ENCODE measurements at regions not wholly inside any gene's neighbourhood (a gene's known extent, or its start where the extent isn't known, plus 50 kb on each side); places are given as distances from the start of the nearest gene placed in this dataset.

DNA sequence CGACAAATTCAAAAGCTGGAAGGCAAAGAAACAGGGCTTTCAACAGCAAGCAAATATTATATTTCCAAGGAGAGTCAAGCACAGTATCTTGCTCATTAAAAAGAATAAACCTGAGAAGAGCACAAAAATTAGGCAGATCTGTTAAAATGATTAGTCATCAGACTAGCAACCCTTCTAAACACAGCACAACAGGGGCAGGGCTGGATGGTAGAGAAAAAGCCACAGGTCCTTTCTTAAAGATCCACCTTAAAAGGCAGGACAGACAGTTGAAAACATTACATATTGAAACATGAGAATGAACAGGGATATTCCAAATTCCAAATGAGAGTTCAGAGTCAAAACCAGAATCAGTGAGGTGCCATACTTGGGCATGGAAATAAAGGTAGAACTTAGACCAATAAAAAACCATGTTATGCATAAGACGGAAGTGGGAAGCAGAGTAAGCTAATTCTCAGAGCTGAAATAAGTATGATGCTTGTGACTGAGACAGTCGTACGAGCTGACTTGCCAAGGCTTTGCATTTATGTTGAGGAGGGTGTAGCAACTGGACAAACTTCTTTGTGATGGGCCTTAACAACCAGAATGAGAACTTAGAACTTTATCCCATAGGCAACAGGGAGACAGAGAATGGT, 126.9 kb upstream of the FAM9B start:
- H3K4me1 ChIP-seq: peaks cover 0 to 10% (median 0%) of the 10 kb centered on the region in 6 donors
- H3K27me3 ChIP-seq (replicated peaks in 1 of 7): peaks cover 0 to 27% (median 0%) of the 10 kb centered on the region in 7 donors
- WGBS, 5 donors: 89 to 94% (median 94%) methylated on average over 4 of the region's 4 CpGs
- intact Hi-C loops (cut with DNase I; ENCODE audit: low total_unique reads): no loop called here
- H3K9me3 ChIP-seq: no peaks in the 10 kb centered on the region
- H3K36me3 ChIP-seq: no peaks in the 10 kb centered on the region
- no peak overlapping the region for H3K27ac ChIP-seq
- no peak for DNase-seq
- H3K4me3 ChIP-seq: no peak overlapping the region
- TF ChIP-seq POLR2A (IDR thresholded peaks at IDR 0.05) (no peak), POLR2AphosphoS5 (IDR thresholded peaks at IDR 0.05) (no peak)
- TF ChIP-seq, protein P1, sequence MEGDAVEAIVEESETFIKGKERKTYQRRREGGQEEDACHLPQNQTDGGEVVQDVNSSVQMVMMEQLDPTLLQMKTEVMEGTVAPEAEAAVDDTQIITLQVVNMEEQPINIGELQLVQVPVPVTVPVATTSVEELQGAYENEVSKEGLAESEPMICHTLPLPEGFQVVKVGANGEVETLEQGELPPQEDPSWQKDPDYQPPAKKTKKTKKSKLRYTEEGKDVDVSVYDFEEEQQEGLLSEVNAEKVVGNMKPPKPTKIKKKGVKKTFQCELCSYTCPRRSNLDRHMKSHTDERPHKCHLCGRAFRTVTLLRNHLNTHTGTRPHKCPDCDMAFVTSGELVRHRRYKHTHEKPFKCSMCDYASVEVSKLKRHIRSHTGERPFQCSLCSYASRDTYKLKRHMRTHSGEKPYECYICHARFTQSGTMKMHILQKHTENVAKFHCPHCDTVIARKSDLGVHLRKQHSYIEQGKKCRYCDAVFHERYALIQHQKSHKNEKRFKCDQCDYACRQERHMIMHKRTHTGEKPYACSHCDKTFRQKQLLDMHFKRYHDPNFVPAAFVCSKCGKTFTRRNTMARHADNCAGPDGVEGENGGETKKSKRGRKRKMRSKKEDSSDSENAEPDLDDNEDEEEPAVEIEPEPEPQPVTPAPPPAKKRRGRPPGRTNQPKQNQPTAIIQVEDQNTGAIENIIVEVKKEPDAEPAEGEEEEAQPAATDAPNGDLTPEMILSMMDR (IDR thresholded peaks at IDR 0.05 in 8 of 11, conservative IDR thresholded peaks at IDR 0.05 in 3 of 11): no peak

DNA sequence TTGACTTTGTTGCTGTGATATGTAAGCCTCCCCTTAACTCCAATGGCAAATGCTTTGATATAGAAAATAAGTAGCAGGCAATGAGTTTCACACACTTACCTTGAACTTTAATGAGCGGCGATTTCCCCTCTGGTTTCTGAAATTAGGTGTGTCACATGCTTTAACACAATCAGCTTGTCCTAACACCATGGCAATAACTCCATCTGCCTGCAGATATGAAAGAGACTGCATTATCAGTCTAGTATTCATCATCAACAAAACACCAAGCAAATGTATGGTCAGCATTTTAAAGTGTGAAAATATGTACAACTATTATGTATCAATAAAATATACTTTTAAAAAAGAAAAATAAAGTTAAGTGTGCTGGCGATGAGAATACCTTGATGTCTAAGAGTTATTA, 128.8 kb upstream of the FAM9B start:
- DNase-seq: no peak
- Histone ChIP-seq H3K4me1 (peaks cover 0 to 11% (median 0%) of the 10 kb centered on the region in 6 donors), H3K4me3 (no peak overlapping the region), H3K9me3 (peaks cover 0 to 13% (median 7%) of the 10 kb centered on the region in 8 donors), H3K27me3 (replicated peaks in 1 of 7) (peaks cover 0 to 27% (median 0%) of the 10 kb centered on the region in 7 donors), H3K36me3 (no peaks in the 10 kb centered on the region), H3K27ac (no peak overlapping the region)
- WGBS, 5 donors: 72 to 92% (median 81%) methylated on average over 3 of the region's 3 CpGs
- TF ChIP-seq, protein P1 (IDR thresholded peaks at IDR 0.05 in 8 of 11, conservative IDR thresholded peaks at IDR 0.05 in 3 of 11): no peak
- TF ChIP-seq POLR2AphosphoS5 (IDR thresholded peaks at IDR 0.05): no peak
- TF ChIP-seq POLR2A (IDR thresholded peaks at IDR 0.05): no peak
- intact Hi-C loops (cut with DNase I; ENCODE audit: low total_unique reads): no loop called here

DNA sequence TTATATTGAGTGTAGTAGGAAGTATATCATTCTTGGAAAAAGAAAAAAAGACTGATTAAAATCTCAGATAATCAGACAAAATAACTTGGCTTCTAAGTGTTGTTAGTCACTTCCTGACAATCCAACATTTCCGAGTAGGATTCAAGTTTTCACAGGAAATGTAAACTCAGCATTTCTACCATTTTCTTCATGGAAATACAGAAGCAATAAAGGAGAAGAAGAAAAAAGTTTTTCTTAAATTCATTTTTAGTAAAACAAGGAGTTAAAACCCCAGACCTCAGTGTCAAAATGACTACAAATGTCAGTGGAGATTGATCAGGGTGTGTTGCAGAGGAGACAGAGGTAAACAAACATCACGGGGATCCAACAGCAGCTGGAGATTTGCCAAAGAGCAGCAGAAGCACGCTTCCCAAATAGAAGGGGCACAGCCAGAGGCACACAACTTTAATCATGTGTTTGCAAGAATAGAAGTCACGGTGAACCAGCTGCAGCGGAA, 129.3 kb upstream of the FAM9B start:
- no peak overlapping the region for H3K27ac ChIP-seq
- intact Hi-C loops (cut with DNase I; ENCODE audit: low total_unique reads): no loop called here
- peaks cover 0 to 24% (median 0%) of the 10 kb centered on the region in 7 donors for H3K27me3 ChIP-seq (replicated peaks in 1 of 7)
- peaks cover 0 to 11% (median 0%) of the 10 kb centered on the region in 6 donors for H3K4me1 ChIP-seq
- no peak overlapping the region for H3K4me3 ChIP-seq
- peaks cover 0 to 19% (median 8%) of the 10 kb centered on the region in 8 donors for H3K9me3 ChIP-seq
- no peak for DNase-seq
- no peaks in the 10 kb centered on the region for H3K36me3 ChIP-seq
- 40 to 54% (median 42%) methylated on average over 5 of the region's 5 CpGs for WGBS, 5 donors
- TF ChIP-seq, protein P1 (IDR thresholded peaks at IDR 0.05 in 8 of 11, conservative IDR thresholded peaks at IDR 0.05 in 3 of 11): no peak
- no peak for TF ChIP-seq POLR2AphosphoS5 (IDR thresholded peaks at IDR 0.05)
- no peak for TF ChIP-seq POLR2A (IDR thresholded peaks at IDR 0.05)

DNA sequence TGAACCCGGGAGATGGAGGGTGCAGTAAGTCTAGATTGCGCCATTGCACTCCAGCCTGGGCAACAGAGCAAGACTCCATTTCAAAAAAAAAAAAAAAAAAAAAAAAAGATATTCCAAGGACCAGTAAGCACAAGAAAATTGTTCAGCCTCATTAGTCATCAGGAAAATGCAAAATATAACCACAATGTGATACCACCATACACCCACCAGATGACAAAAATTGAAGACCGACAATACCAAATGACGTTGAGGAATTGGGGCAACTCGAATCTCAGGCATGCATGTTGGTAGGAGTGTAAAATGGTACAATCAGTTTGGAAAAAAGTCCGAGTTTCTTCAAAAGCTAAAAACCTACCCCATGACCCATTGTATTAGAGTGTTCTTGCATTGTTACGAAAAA, 130.2 kb upstream of the FAM9B start:
- Histone ChIP-seq H3K36me3 (no peaks in the 10 kb centered on the region), H3K9me3 (peaks cover 0 to 19% (median 8%) of the 10 kb centered on the region in 8 donors), H3K27ac (no peak overlapping the region), H3K27me3 (replicated peaks in 1 of 7) (peaks cover 0 to 21% (median 0%) of the 10 kb centered on the region in 7 donors), H3K4me1 (peaks cover 0 to 11% (median 0%) of the 10 kb centered on the region in 6 donors), H3K4me3 (no peak overlapping the region)
- TF ChIP-seq POLR2A (IDR thresholded peaks at IDR 0.05): no peak
- intact Hi-C loops (cut with DNase I; ENCODE audit: low total_unique reads): no loop called here
- WGBS, 5 donors: 69 to 81% (median 77%) methylated on average over 5 to 7 of the region's 7 CpGs
- no peak for DNase-seq
